HepG2 (cell line): ENCODE measurements at regions not wholly inside any gene's neighbourhood (a gene's known extent, or its start where the extent isn't known, plus 50 kb on each side); places are given as distances from the start of the nearest gene placed in this dataset.

Experiments
- ATAC-seq: fragments of 200-7000 bp; cut with Tn5 transposase; 3 replicates; pipeline ENCODE4 v1.9.1; 2020; ENCODE audit warnings: mild to moderate bottlenecking, moderate library complexity
- BruUV-seq: library from RNA; stranded (reverse); fragments of 400-500 nt; replicated peaks from 2 replicates; lab custom pipeline; 2021; lab: Mats Ljungman, UMichigan
- CTCF ChIA-PET: fragments of 300-600 bp; formaldehyde crosslinking; extraction: SDS; loops from one replicate; lab custom pipeline; 2021; ENCODE audit warnings: low total read pairs, inconsistent platforms, low intra/inter-chr PET ratio; lab: Yijun Ruan, JAX
- POLR2A ChIA-PET: fragments of 350-600 bp; sonication (Branson Sonifier 250); formaldehyde crosslinking; loops from one replicate; lab custom pipeline; 2020; ENCODE audit warnings: antibody characterized with exemption, inconsistent platforms; lab: Yijun Ruan, JAX
- DNase-seq: peaks from one replicate; pipeline ENCODE4 v3.0.0-alpha.2; 2015; ENCODE audit warnings: low spot score
- FAIRE-seq: peaks from 3 replicates; lab custom pipeline; 2011; peaks lifted over from hg19 to GRCh38; lab: Jason Lieb, UNC
- H2AFZ ChIP-seq: one replicate; pipeline ENCODE4 v1.6.1; 2011; ENCODE audit warnings: low read length, inconsistent platforms
- H3K27ac ChIP-seq: fragments of 300-600 bp; 3 replicates; pipeline ENCODE4 v1.8.0; 2011; ENCODE audit warnings: mixed run types, mild to moderate bottlenecking, mixed read lengths, low read length, inconsistent platforms; ENCODE audit not compliant: insufficient read depth; ENCODE audit errors: extremely low read length
- H3K27me3 ChIP-seq, 2 experiments: fragments of 200-600 bp in 1 of 2; 2 replicates in 1 of 2; 3 replicates in 1 of 2; pipeline versions ENCODE4 v1.6.0 to v1.8.0; 2011; ENCODE audit warnings: low read length in 2 of 2, mild to moderate bottlenecking in 2 of 2, moderate library complexity in 2 of 2, inconsistent platforms in 1 of 2; ENCODE audit not compliant: insufficient read depth in 2 of 2, control insufficient read depth in 1 of 2
- H3K36me3 ChIP-seq, 2 experiments: fragments of 200-600 bp in 1 of 2; replicated peaks in 1 of 2; 2 replicates in 1 of 2; 3 replicates in 1 of 2; pipeline versions ENCODE4 v1.5.1 to v1.8.0; 2011; ENCODE audit warnings: low read length in 2 of 2, inconsistent platforms in 1 of 2; ENCODE audit not compliant: insufficient read depth in 2 of 2, control insufficient read depth in 1 of 2
- H3K4me1 ChIP-seq: 2 replicates; pipeline ENCODE4 v1.5.1; 2012; ENCODE audit warnings: low read length, inconsistent platforms; ENCODE audit not compliant: insufficient read depth
- H3K4me2 ChIP-seq: 2 replicates; pipeline ENCODE4 v1.6.0; 2011; ENCODE audit warnings: low read depth, low read length, inconsistent platforms
- H3K4me3 ChIP-seq, 3 experiments: fragments of 200-600 bp in 1 of 3; sonication (generic), shearing (Covaris generic) in 1 of 3; replicated peaks in 1 of 3; 2 replicates each; pipeline ENCODE4 v1.5.1; 2011 to 2016; ENCODE audit warnings: low read length in 3 of 3, inconsistent platforms in 2 of 3, low read depth in 2 of 3, mild to moderate bottlenecking in 2 of 3, control low read depth in 1 of 3, mixed read lengths in 1 of 3; ENCODE audit not compliant: insufficient read depth in 1 of 3
- H3K79me2 ChIP-seq: one replicate; pipeline ENCODE4 v1.6.1; 2011; ENCODE audit warnings: low read length, inconsistent platforms; ENCODE audit not compliant: insufficient read depth
- H3K9ac ChIP-seq: 2 replicates; pipeline ENCODE4 v1.6.0; 2011; ENCODE audit warnings: mild to moderate bottlenecking, low read depth, low read length, inconsistent platforms; ENCODE audit not compliant: insufficient read depth
- H3K9me3 ChIP-seq: 2 replicates; pipeline ENCODE4 v1.5.1; 2012; ENCODE audit warnings: mild to moderate bottlenecking, low read length
- H4K20me1 ChIP-seq: 2 replicates; pipeline ENCODE4 v1.6.0; 2011; ENCODE audit warnings: inconsistent platforms, mild to moderate bottlenecking, low read length, moderate library complexity; ENCODE audit not compliant: insufficient read depth
- ASH2L ChIP-seq: fragments of 300-600, 200-600 bp; sonication (generic); IDR thresholded peaks from 2 replicates; pipeline ENCODE4 v1.7.0; 2017; ENCODE audit warnings: low read depth, mild to moderate bottlenecking, moderate library complexity, mixed read lengths, low read length; ENCODE audit not compliant: insufficient read length
- SIX4 ChIP-seq: sonication (generic); formaldehyde crosslinking; IDR thresholded peaks from 2 replicates; pipeline ENCODE4 v1.4.0; 2020; ENCODE audit warnings: missing genetic modification reagents
- TAF1 ChIP-seq: sonication (generic); formaldehyde crosslinking; IDR thresholded peaks from 2 replicates; pipeline ENCODE4 v1.4.0; 2020; ENCODE audit warnings: missing genetic modification reagents
- TOE1 ChIP-seq: sonication (generic); formaldehyde crosslinking; IDR thresholded peaks from 2 replicates; pipeline ENCODE4 v1.4.0; 2020; ENCODE audit warnings: mild to moderate bottlenecking, missing genetic modification reagents
- ZNF772 ChIP-seq: sonication (generic); formaldehyde crosslinking; IDR thresholded peaks from 2 replicates; pipeline ENCODE4 v1.5.0; 2020; ENCODE audit warnings: mild to moderate bottlenecking, missing genetic modification reagents
- WGBS: methylation state at CpG from one replicate; pipeline ENCODE4 v1.1.6; 2017; ENCODE audit warnings: low lambda C conversion rate; 5-methylcytosine and 5-hydroxymethylcytosine counted together
- in situ Hi-C: cut with HindIII; loops from 2 replicates; pipeline ENCODE4 v1.10.0; 2017; ENCODE audit warnings: low pct_unique_long_range_greater_than_20kb; ENCODE audit not compliant: extremely low pct_ligation_motif_present
- intact Hi-C: fragments of 100-400 bp; cut with micrococcal nuclease; formaldehyde crosslinking; loops from one replicate; pipeline ENCODE4 v1.10.0; 2022; ENCODE audit not compliant: unreplicated experiment
- TF ChIP-seq, protein P1 (sequence below): fragments of 450-650 bp; IDR thresholded peaks from 2 replicates; pipeline ENCODE4 v1.6.1; 2017; ENCODE audit warnings: mild to moderate bottlenecking
- TF ChIP-seq, protein P2 (sequence below): sonication (generic); formaldehyde crosslinking; IDR thresholded peaks from 2 replicates; pipeline ENCODE4 v1.8.1; 2023; ENCODE audit warnings: mild to moderate bottlenecking, inconsistent platforms, moderate library complexity, missing genetic modification reagents, borderline replicate concordance
- TF ChIP-seq, protein P3 (sequence below): sonication (generic); formaldehyde crosslinking; IDR thresholded peaks from 2 replicates; pipeline ENCODE4 v1.8.1; 2023; ENCODE audit warnings: mild to moderate bottlenecking, moderate library complexity, missing genetic modification reagents
- TF ChIP-seq, protein P4 (sequence below): sonication (generic); formaldehyde crosslinking; IDR thresholded peaks from 2 replicates; pipeline ENCODE4 v1.5.1; 2020; ENCODE audit warnings: mild to moderate bottlenecking, moderate library complexity, missing genetic modification reagents

DNA sequence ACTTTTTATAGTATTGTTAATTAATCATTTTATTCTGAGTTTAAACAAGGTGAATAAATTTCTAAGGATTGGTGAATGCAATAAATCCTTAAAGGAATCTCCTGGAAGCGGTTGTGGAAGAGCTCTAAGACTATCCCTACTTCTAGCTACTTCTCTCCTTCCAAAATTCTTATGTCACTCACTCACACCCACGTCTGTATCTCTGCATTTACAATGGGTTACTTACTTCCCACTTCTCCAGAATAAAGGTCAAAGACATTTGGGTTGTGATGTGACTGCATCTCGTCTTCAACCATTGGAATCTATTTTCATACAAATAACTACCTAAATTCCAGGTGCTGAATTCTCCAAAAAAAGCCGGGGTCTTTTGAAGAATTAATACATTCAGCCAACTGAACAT is 234.2 kb upstream of the MDFIC2 start:
- no peak overlapping the region for H3K9ac ChIP-seq
- intact Hi-C loops = no loop called here
- no peak for ATAC-seq

More for the DNA sequence above, 234.2 kb upstream of the MDFIC2 start:
- ChIA-PET CTCF (no interaction called here), POLR2A (no interaction called here)
- Histone ChIP-seq H3K36me3 (no peaks in the 10 kb centered on the region), H4K20me1 (no peaks in the 10 kb centered on the region), H2AFZ (no peak overlapping the region), H3K27me3 (0 out of 5 replicates have a peak, but pooled peaks cover 0 to 3% of the 10 kb centered on the region in 2 experiments), H3K4me3 (no peak overlapping the region), H3K27ac (no peak overlapping the region), H3K4me1 (no peaks in the 10 kb centered on the region), H3K9me3 (no peaks in the 10 kb centered on the region), H3K4me2 (no peak overlapping the region), H3K79me2 (no peaks in the 10 kb centered on the region)
- TF ChIP-seq TOE1 (no peak), TAF1 (no peak), ASH2L (no peak), ZNF772 (CRISPR knock-in tag) (no peak), SIX4 (CRISPR knock-in tag) (no peak)
- TF ChIP-seq, protein P1, sequence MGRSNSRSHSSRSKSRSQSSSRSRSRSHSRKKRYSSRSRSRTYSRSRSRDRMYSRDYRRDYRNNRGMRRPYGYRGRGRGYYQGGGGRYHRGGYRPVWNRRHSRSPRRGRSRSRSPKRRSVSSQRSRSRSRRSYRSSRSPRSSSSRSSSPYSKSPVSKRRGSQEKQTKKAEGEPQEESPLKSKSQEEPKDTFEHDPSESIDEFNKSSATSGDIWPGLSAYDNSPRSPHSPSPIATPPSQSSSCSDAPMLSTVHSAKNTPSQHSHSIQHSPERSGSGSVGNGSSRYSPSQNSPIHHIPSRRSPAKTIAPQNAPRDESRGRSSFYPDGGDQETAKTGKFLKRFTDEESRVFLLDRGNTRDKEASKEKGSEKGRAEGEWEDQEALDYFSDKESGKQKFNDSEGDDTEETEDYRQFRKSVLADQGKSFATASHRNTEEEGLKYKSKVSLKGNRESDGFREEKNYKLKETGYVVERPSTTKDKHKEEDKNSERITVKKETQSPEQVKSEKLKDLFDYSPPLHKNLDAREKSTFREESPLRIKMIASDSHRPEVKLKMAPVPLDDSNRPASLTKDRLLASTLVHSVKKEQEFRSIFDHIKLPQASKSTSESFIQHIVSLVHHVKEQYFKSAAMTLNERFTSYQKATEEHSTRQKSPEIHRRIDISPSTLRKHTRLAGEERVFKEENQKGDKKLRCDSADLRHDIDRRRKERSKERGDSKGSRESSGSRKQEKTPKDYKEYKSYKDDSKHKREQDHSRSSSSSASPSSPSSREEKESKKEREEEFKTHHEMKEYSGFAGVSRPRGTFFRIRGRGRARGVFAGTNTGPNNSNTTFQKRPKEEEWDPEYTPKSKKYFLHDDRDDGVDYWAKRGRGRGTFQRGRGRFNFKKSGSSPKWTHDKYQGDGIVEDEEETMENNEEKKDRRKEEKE = no peak
- TF ChIP-seq, protein P2, sequence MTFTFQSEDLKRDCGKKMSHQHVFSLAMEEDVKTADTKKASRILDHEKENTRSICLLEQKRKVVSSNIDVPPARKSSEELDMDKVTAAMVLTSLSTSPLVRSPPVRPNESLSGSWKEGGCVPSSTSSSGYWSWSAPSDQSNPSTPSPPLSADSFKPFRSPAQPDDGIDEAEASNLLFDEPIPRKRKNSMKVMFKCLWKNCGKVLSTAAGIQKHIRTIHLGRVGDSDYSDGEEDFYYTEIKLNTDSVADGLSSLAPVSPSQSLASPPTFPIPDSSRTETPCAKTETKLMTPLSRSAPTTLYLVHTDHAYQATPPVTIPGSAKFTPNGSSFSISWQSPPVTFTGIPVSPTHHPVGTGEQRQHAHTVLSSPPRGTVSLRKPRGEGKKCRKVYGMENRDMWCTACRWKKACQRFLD = no peak
- TF ChIP-seq, protein P3, sequence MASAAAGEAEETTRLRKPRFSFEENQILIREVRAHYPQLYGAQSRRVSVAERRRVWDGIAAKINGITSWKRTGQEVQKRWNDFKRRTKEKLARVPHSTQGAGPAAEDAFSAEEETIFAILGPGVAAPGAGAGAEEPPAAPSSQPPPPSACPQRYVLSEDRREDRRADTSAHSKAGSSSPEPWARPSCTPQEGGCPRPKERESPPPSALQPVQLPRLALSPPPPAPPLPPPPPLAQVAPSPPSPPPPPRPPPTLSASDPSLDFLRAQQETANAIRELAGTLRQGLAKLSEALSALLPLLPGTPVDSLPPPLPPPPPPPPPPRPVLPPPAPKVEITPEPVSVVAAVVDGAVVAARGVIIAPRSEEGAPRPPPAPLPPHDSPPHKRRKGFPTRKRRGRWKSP (CRISPR knock-in tag) = no peak
- TF ChIP-seq, protein P4, sequence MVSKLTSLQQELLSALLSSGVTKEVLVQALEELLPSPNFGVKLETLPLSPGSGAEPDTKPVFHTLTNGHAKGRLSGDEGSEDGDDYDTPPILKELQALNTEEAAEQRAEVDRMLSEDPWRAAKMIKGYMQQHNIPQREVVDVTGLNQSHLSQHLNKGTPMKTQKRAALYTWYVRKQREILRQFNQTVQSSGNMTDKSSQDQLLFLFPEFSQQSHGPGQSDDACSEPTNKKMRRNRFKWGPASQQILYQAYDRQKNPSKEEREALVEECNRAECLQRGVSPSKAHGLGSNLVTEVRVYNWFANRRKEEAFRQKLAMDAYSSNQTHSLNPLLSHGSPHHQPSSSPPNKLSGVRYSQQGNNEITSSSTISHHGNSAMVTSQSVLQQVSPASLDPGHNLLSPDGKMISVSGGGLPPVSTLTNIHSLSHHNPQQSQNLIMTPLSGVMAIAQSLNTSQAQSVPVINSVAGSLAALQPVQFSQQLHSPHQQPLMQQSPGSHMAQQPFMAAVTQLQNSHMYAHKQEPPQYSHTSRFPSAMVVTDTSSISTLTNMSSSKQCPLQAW (CRISPR knock-in tag) = no peak
- in situ Hi-C loops = no loop called here
- FAIRE-seq (no peak), DNase-seq (no peak)
- 2% methylated on average over 4 of the region's 4 CpGs for WGBS
- BruUV-seq = no TSS peak
